GM19351 (cell line): ENCODE measurements at regions not wholly inside any gene's neighbourhood (a gene's known extent, or its start where the extent isn't known, plus 50 kb on each side); places are given as distances from the start of the nearest gene placed in this dataset.

Source experiments
- ATAC-seq: cut with Tn5 transposase; IDR thresholded peaks from one replicate; pipeline ENCODE4 v1.9.1; 2021; ENCODE audit warnings: mild to moderate bottlenecking, moderate library complexity; ENCODE audit not compliant: unreplicated experiment

- no peak for ATAC-seq
Observed at GRCh38 chr6:169165561-169166300, 87.9 kb downstream of the THBS2 start.

GRCh38 chr6:169164986-169165385 lies 88.7 kb downstream of the THBS2 start:
- ATAC-seq, result no peak

GRCh38 chr6:169164451-169164850 lies 89.2 kb downstream of the THBS2 start:
- ATAC-seq, result no peak

- ATAC-seq, result no peak
Observed at GRCh38 chr6:169163411-169163901, 90.2 kb downstream of the THBS2 start.

- ATAC-seq, result no peak
Observed at GRCh38 chr6:169162752-169163407, 90.8 kb downstream of the THBS2 start.

GRCh38 chr6:169162249-169162648 lies 91.4 kb downstream of the THBS2 start:
- ATAC-seq, result no peak

- no peak for ATAC-seq
Observed at GRCh38 chr6:169161572-169162167, 92.0 kb downstream of the THBS2 start.

- ATAC-seq, result no peak
Observed at GRCh38 chr6:169160855-169161560, 92.6 kb downstream of the THBS2 start.

- ATAC-seq, result no peak
Observed at GRCh38 chr6:169160091-169160854, 93.4 kb downstream of the THBS2 start.

- ATAC-seq, result no peak
Observed at GRCh38 chr6:169159331-169159730, 94.3 kb downstream of the THBS2 start.

GRCh38 chr6:169158691-169159090 lies 95.0 kb downstream of the THBS2 start:
- no peak for ATAC-seq

- no peak for ATAC-seq
Observed at GRCh38 chr6:169158174-169158573, 95.5 kb downstream of the THBS2 start.

GRCh38 chr6:169157197-169158148 lies 96.2 kb downstream of the THBS2 start:
- no peak for ATAC-seq

- no peak for ATAC-seq
Observed at GRCh38 chr6:169156793-169157147, 96.9 kb downstream of the THBS2 start.

- ATAC-seq, result no peak
Observed at GRCh38 chr6:169156108-169156792, 97.4 kb downstream of the THBS2 start.

GRCh38 chr6:169155481-169155880 lies 98.2 kb downstream of the THBS2 start:
- no peak for ATAC-seq

- no peak for ATAC-seq
Observed at GRCh38 chr6:169153401-169153800, 100.2 kb downstream of the THBS2 start.

- no peak for ATAC-seq
Observed at GRCh38 chr6:169146521-169146920, 107.1 kb downstream of the THBS2 start.

- ATAC-seq, result no peak
Observed at GRCh38 chr6:169145991-169146501, 107.6 kb downstream of the THBS2 start.
